Mesothelial cell of epicardium (in vitro differentiated cells): ENCODE measurements at regions not wholly inside any gene's neighbourhood (a gene's known extent, or its start where the extent isn't known, plus 50 kb on each side); places are given as distances from the start of the nearest gene placed in this dataset.

Experiments used
- DNase-seq, 2 experiments: peaks; one replicate each; pipeline ENCODE4 v3.0.0; 2021; ENCODE audit warnings: low spot score in 2 of 2; ENCODE audit not compliant: unreplicated experiment in 2 of 2
- H3K27ac Mint-ChIP-seq: 2 replicates; pipeline ENCODE4 v1.8.0; 2021; ENCODE audit warnings: mixed read lengths
- H3K27me3 Mint-ChIP-seq: 2 replicates; pipeline ENCODE4 v1.8.0; 2021; ENCODE audit warnings: low read depth, mixed read lengths
- H3K36me3 Mint-ChIP-seq: 2 replicates; pipeline ENCODE4 v1.8.0; 2021; ENCODE audit warnings: mixed read lengths
- H3K4me1 Mint-ChIP-seq: 2 replicates; pipeline ENCODE4 v1.8.0; 2021; ENCODE audit warnings: mixed read lengths
- H3K4me3 Mint-ChIP-seq: 2 replicates; pipeline ENCODE4 v1.8.0; 2021; ENCODE audit warnings: mild to moderate bottlenecking, moderate library complexity, mixed read lengths
- H3K9me3 Mint-ChIP-seq: 2 replicates; pipeline ENCODE4 v1.8.0; 2021; ENCODE audit warnings: mixed read lengths
- TF ChIP-seq, protein P1 (sequence below): fragments of 200-600 bp; sonication (generic); IDR thresholded peaks from one replicate; pipeline ENCODE4 v1.5.0; 2021; ENCODE audit warnings: antibody characterized with exemption; ENCODE audit not compliant: unreplicated experiment

DNA sequence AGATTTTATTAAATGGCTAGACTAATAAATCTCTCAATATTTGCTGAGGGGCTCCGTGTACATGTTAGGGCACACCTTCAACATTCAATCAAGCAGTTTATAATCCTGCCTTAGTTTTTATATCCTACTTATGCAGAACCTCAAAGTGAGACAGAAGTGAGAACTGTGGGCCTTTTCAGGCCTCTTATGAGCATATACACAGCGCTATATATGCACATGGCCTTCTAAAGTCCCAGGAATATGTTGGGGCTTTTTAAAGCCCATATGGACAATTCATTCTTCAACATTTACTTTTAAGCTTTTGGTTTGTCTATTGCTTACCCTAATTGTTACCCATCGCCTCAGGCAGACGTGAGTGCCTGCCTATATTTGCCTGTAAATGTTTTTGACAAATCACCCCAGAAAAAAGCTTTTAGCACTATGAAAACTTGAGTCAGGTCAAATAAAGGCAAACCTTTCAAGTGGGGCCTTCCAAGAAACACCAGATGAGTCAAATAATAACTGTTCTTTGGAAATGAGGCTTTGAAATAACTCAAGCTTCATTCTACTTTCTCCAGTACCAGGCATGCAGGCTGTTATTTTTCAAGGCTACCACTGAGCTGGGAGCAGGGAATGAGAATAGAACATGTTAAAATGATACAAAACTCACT, 58.2 kb downstream of the ESM1 start:
- Mint-ChIP-seq H3K36me3 (no peaks in the 10 kb centered on the region), H3K27ac (no peak overlapping the region), H3K9me3 (peaks cover 38% of the 10 kb centered on the region), H3K4me3 (no peak overlapping the region), H3K4me1 (no peaks in the 10 kb centered on the region), H3K27me3 (peaks cover 2% of the 10 kb centered on the region)
- TF ChIP-seq, protein P1, sequence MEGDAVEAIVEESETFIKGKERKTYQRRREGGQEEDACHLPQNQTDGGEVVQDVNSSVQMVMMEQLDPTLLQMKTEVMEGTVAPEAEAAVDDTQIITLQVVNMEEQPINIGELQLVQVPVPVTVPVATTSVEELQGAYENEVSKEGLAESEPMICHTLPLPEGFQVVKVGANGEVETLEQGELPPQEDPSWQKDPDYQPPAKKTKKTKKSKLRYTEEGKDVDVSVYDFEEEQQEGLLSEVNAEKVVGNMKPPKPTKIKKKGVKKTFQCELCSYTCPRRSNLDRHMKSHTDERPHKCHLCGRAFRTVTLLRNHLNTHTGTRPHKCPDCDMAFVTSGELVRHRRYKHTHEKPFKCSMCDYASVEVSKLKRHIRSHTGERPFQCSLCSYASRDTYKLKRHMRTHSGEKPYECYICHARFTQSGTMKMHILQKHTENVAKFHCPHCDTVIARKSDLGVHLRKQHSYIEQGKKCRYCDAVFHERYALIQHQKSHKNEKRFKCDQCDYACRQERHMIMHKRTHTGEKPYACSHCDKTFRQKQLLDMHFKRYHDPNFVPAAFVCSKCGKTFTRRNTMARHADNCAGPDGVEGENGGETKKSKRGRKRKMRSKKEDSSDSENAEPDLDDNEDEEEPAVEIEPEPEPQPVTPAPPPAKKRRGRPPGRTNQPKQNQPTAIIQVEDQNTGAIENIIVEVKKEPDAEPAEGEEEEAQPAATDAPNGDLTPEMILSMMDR = no peak
- DNase-seq = no peak

DNA sequence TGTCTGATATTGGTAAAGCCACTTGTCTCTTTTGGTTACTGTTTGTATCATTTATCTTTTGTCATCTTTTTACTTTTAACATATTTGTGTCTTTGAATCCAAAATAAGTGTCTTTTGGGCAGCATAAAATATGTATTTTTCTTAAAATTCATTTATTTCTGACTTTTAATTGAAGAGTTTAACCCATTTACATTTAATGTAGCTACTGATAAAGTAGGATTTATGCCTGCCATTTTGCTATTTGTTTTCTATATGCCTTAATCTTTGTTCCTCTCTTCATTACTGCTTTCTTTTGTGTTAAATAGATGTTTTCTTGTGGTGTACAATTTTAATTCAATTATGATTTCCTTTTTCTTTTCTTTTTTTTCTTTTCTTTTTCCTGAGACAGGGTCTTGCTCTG, 60.9 kb downstream of the ESM1 start:
- Mint-ChIP-seq H3K4me1 (no peaks in the 10 kb centered on the region), H3K27me3 (peaks cover 19% of the 10 kb centered on the region), H3K4me3 (no peak overlapping the region), H3K27ac (no peak overlapping the region), H3K9me3 (peaks cover 51% of the 10 kb centered on the region), H3K36me3 (no peaks in the 10 kb centered on the region)
- no peak for DNase-seq
- TF ChIP-seq, protein P1 = no peak

DNA sequence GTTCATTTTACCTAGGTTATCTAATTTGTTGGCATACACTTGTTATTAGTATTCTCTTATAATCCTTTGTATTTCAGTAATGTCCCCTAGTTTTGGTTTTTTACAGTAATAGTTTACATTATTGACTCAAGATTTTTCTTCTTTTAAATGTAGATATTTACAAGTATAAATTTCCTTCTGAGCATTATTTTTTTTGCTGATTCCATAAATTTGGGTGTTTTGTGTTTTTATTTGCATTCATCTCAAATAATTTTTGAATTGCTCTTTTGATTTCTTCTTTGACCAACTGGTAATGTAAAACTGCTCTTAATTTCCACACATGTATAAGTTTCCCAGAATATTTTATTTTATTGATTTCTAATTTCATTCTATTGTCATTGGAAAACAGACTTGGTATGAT, 68.1 kb downstream of the ESM1 start:
- Mint-ChIP-seq H3K36me3 (no peaks in the 10 kb centered on the region), H3K27me3 (peaks cover 67% of the 10 kb centered on the region), H3K27ac (no peak overlapping the region), H3K4me1 (no peaks in the 10 kb centered on the region), H3K4me3 (no peak overlapping the region), H3K9me3 (peaks cover 18% of the 10 kb centered on the region)
- TF ChIP-seq, protein P1 = no peak
- DNase-seq = no peak

DNA sequence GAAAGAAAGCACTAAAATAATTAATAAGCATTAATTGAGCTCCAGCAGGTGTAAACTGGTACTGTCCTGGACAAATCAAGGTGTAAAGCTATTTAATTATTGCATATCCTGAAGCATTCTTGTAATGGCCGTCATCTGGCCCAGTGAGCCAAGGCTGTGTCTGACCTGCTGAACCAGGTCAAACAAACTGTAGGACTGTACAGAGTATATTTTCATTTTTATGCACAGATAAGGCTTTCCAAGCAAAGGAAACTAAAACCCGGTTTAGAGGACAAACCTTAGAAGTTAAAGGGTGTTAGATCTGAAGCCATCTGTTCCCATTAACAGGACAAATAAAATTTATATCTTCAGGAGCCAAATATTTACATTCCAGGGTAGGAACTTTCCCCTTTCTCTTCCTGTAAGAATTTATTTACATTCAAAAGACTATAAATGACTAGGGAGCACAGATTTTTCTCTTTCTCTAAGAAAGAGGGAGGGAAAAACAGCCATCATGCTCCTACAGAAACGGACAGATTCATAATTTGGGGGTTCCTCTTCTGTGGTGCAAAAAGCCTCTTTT, 69.8 kb downstream of the ESM1 start:
- H3K36me3 Mint-ChIP-seq = no peaks in the 10 kb centered on the region
- H3K4me1 Mint-ChIP-seq = peaks cover 6% of the 10 kb centered on the region
- no peak overlapping the region for H3K4me3 Mint-ChIP-seq
- H3K27ac Mint-ChIP-seq = no peak overlapping the region
- TF ChIP-seq, protein P1 = no peak
- peaks cover 11% of the 10 kb centered on the region for H3K9me3 Mint-ChIP-seq
- no peak for DNase-seq
- H3K27me3 Mint-ChIP-seq = peaks cover 56% of the 10 kb centered on the region

DNA sequence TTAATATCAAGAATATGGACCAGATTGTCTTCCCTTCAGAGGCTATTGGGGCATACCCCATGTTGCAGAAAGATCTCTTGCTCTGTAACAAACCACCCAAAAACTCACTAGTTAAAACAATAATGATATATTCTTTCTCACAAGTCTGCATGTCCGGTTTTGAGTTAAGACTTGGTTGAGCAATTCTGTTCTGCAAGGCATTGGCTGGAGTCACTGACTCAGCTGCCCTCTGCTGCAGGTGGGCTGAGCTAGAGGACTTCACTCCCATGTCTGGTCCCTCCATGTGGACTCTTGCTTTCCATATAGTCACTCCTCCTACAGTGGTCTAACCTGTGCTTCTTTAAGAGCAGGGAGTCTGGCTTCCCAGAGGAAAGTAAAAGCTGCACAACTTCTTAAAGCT, 73.4 kb downstream of the ESM1 start:
- no peak for DNase-seq
- TF ChIP-seq, protein P1 = no peak
- H3K27ac Mint-ChIP-seq = no peak overlapping the region
- H3K4me1 Mint-ChIP-seq = peaks cover 14% of the 10 kb centered on the region
- no peaks in the 10 kb centered on the region for H3K9me3 Mint-ChIP-seq
- peaks cover 56% of the 10 kb centered on the region for H3K27me3 Mint-ChIP-seq
- no peaks in the 10 kb centered on the region for H3K36me3 Mint-ChIP-seq
- no peak overlapping the region for H3K4me3 Mint-ChIP-seq
